SK-N-SH (cell line): ENCODE measurements at regions not wholly inside any gene's neighbourhood (a gene's known extent, or its start where the extent isn't known, plus 50 kb on each side); places are given as distances from the start of the nearest gene placed in this dataset.

Source experiments
- CTCF ChIP-seq: fragments of 200-600 bp; sonication (generic); IDR thresholded peaks from 2 replicates; pipeline ENCODE4 v1.6.1; 2017; ENCODE audit warnings: antibody characterized with exemption, mild to moderate bottlenecking, moderate library complexity
- MEF2A ChIP-seq: IDR thresholded peaks from 2 replicates; pipeline ENCODE4 v1.4.0; 2012; ENCODE audit warnings: low read depth, borderline replicate concordance
- MXI1 ChIP-seq: IDR thresholded peaks from 2 replicates; pipeline ENCODE4 v1.6.1; 2012; ENCODE audit warnings: mild to moderate bottlenecking, low read depth, low read length, improper control_type of control experiment
- SMC3 ChIP-seq: IDR thresholded peaks from 2 replicates; pipeline ENCODE4 v1.6.1; 2012; ENCODE audit warnings: low read depth, low read length, improper control_type of control experiment
- ZBTB33 ChIP-seq: IDR thresholded peaks from 2 replicates; pipeline ENCODE4 v1.4.0; 2012; ENCODE audit warnings: low read depth, borderline replicate concordance
- TF ChIP-seq, protein P1 (sequence below): fragments of 150-350 bp; IDR thresholded peaks from 2 replicates; pipeline ENCODE4 v1.6.1; 2017; ENCODE audit warnings: antibody characterized with exemption, low read length, low read depth, borderline replicate concordance

GRCh38 chr9:13929013-13929412 is 384.9 kb downstream of the NFIB start:
- TF ChIP-seq CTCF (no peak), SMC3 (no peak), MXI1 (no peak), MEF2A (no peak), ZBTB33 (no peak)
- TF ChIP-seq, protein P1, sequence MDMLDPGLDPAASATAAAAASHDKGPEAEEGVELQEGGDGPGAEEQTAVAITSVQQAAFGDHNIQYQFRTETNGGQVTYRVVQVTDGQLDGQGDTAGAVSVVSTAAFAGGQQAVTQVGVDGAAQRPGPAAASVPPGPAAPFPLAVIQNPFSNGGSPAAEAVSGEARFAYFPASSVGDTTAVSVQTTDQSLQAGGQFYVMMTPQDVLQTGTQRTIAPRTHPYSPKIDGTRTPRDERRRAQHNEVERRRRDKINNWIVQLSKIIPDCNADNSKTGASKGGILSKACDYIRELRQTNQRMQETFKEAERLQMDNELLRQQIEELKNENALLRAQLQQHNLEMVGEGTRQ, result no peak
